Epithelial cell of proximal tubule (primary cell): ENCODE measurements at regions not wholly inside any gene's neighbourhood (a gene's known extent, or its start where the extent isn't known, plus 50 kb on each side); places are given as distances from the start of the nearest gene placed in this dataset.
A peak's percentile ranks its signal among the peaks of the same experiment; 100 is the strongest.

Experiments
- DNase-seq: peaks from one replicate; pipeline ENCODE4 v3.0.0-alpha.2; 2011; ENCODE audit warnings: low read depth
- H3K4me3 ChIP-seq: 2 replicates; pipeline ENCODE4 v1.5.1; 2011; ENCODE audit warnings: low read depth, mild to moderate bottlenecking, low read length
- CTCF ChIP-seq: conservative IDR thresholded peaks from 2 replicates; pipeline ENCODE4 v1.5.1; 2012; ENCODE audit warnings: low read depth, mild to moderate bottlenecking, low read length

GRCh38 chr7:121774563-121774962, 98.4 kb upstream of the PTPRZ1 start:
- TF ChIP-seq CTCF = no peak
- no peak overlapping the region for H3K4me3 ChIP-seq
- no peak for DNase-seq

DNA sequence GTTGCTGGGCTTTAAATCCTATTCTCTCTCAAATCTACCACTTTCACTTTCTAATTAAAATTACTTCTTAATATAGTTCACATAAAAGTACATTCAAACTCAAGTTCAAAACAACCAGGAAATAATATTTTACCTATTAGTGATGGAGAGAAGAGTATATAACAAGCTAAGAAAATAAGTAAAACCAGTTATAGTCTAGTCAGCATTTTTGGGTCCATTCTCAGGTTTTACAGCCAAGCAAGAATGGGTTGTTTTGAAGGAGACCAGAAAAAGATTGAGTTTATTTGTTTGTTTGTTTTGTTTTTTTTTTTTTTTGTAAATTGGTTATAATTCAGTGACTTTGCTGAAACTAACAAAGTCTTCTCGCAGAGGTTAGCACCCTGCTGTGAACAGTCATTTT, 106.3 kb upstream of the PTPRZ1 start:
- TF ChIP-seq CTCF = no peak
- no peak for DNase-seq

DNA sequence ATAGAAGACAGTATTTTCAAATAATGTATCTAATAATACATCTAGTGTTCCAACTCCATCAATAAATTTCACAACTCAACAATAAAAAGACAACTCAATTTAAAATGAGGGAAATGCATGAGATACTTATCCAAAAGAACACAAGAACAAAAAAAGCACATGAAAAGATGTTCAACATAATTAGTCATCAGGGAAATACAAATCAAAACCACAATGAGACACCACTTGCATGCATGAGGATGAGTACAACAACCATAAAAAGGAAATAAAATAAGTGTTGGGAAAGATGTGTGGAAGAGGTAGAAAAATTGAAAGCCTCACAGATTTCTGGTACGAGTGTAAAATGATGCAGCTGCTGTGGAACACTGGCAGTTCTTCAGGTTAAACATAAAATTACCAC, 111.6 kb upstream of the PTPRZ1 start:
- H3K4me3 ChIP-seq = no peak overlapping the region
- no peak for DNase-seq
- no peak for TF ChIP-seq CTCF

More for the DNA sequence above, 106.3 kb upstream of the PTPRZ1 start:
- no peak overlapping the region for H3K4me3 ChIP-seq

- TF ChIP-seq CTCF = no peak
- H3K4me3 ChIP-seq = no peak overlapping the region
- no peak for DNase-seq
Observed at GRCh38 chr7:121755818-121756552, 117.0 kb upstream of the PTPRZ1 start.

DNA sequence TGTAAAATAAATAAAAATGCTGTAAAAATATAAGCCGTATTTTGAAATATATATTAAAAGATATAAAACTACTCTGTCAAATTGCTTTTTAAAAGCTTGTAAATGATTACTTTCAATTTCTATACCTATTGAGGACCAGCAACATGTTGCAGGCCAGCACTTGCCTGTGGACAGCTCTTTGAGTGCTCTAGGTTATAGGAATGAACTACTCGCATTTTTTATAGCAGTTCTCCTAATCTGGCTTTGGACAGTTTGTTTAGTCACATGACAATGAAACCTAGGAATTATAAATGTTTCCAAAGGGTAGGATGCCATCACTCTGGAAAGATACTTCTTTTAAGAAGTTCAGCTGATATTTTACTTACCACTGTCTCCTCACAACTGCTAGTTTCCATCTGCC, 117.7 kb upstream of the PTPRZ1 start:
- DNase-seq = no peak
- H3K4me3 ChIP-seq = no peak overlapping the region
- TF ChIP-seq CTCF = no peak

DNA sequence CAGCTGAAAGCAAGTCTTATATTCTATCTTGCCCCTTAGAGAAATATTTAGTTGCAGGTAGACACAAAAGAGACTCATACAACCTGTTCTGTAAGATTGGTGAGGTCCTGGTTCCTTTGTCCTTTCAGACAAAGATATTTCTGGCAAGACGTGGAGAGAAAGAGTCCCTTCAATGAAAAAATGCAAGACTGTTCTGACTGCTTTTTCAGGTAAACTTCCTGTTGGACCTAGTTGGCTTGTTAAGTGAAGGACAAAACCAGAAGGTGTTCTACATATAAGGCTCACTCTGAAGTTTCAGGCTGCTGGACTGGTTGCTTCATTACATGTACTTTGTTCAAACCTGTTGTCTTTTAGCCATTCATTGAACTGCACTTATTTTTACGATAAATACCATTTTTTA, 119.0 kb upstream of the PTPRZ1 start:
- DNase-seq = no peak
- no peak overlapping the region for H3K4me3 ChIP-seq
- TF ChIP-seq CTCF = no peak

- TF ChIP-seq CTCF = peak; percentile 59
- no peak overlapping the region for H3K4me3 ChIP-seq
- DNase-seq = no peak
Observed at GRCh38 chr7:121752706-121753105, 120.3 kb upstream of the PTPRZ1 start.
